ENCODE measurements at regions not wholly inside any gene's neighbourhood (a gene's known extent, or its start where the extent isn't known, plus 50 kb on each side); places are given as distances from the start of the nearest gene placed in this dataset.

- DNase-seq (ENCODE audit: low read depth), result no peak
- no peak overlapping the region for H3K4me3 ChIP-seq (ENCODE audit: low read depth, low read length)
- TF ChIP-seq CTCF (IDR thresholded peaks at IDR 0.05; ENCODE audit: insufficient read depth, low read depth, low read length), result no peak
Observed at GRCh38 chr12:107282628-107283027, 189.3 kb upstream of the CRY1 start.

- no peak for TF ChIP-seq CTCF (IDR thresholded peaks at IDR 0.05; ENCODE audit: insufficient read depth, low read depth, low read length)
- DNase-seq (ENCODE audit: low read depth), result no peak
- no peak overlapping the region for H3K4me3 ChIP-seq (ENCODE audit: low read depth, low read length)
Observed at GRCh38 chr12:107283652-107284051, 190.3 kb upstream of the CRY1 start.

- H3K4me3 ChIP-seq (ENCODE audit: low read depth, low read length), result no peak overlapping the region
- TF ChIP-seq CTCF (IDR thresholded peaks at IDR 0.05; ENCODE audit: insufficient read depth, low read depth, low read length), result no peak
Observed at GRCh38 chr12:107284692-107285091, 191.3 kb upstream of the CRY1 start.

GRCh38 chr12:107287436-107288413, 194.4 kb upstream of the CRY1 start:
- no peak overlapping the region for H3K4me3 ChIP-seq (ENCODE audit: low read depth, low read length)
- no peak for DNase-seq (ENCODE audit: low read depth)
- TF ChIP-seq CTCF (IDR thresholded peaks at IDR 0.05; ENCODE audit: insufficient read depth, low read depth, low read length), result no peak

More at GRCh38 chr12:107284692-107285091, 191.3 kb upstream of the CRY1 start:
- DNase-seq (ENCODE audit: low read depth), result no peak

- no peak for TF ChIP-seq CTCF (IDR thresholded peaks at IDR 0.05; ENCODE audit: insufficient read depth, low read depth, low read length)
Observed at GRCh38 chr12:107288414-107289127, 195.2 kb upstream of the CRY1 start.

GRCh38 chr12:107291018-107291417, 197.7 kb upstream of the CRY1 start:
- TF ChIP-seq CTCF (IDR thresholded peaks at IDR 0.05; ENCODE audit: insufficient read depth, low read depth, low read length), result no peak
- H3K4me3 ChIP-seq (ENCODE audit: low read depth, low read length), result no peak overlapping the region
- DNase-seq (ENCODE audit: low read depth), result no peak

More at GRCh38 chr12:107288414-107289127, 195.2 kb upstream of the CRY1 start:
- no peak for DNase-seq (ENCODE audit: low read depth)
- no peak overlapping the region for H3K4me3 ChIP-seq (ENCODE audit: low read depth, low read length)

Measured in fibroblast of villous mesenchyme (primary cell).